ENCODE measurements at regions not wholly inside any gene's neighbourhood (a gene's known extent, or its start where the extent isn't known, plus 50 kb on each side); places are given as distances from the start of the nearest gene placed in this dataset.

GRCh38 chr9:119773823-119774222 lies 404.6 kb upstream of the BRINP1 start:
- Histone ChIP-seq H3K4me3 (no peak overlapping the region), H3K9me3 (no peaks in the 10 kb centered on the region), H3K36me3 (no peaks in the 10 kb centered on the region), H3K27me3 (no peaks in the 10 kb centered on the region), H3K27ac (no peak overlapping the region), H3K4me1 (no peaks in the 10 kb centered on the region)
- TF ChIP-seq CTCF (IDR thresholded peaks at IDR 0.05) = no peak
- intact Hi-C loops (cut with DNase I) = no loop called here
- ATAC-seq (no peak), DNase-seq (no peak)

DNA sequence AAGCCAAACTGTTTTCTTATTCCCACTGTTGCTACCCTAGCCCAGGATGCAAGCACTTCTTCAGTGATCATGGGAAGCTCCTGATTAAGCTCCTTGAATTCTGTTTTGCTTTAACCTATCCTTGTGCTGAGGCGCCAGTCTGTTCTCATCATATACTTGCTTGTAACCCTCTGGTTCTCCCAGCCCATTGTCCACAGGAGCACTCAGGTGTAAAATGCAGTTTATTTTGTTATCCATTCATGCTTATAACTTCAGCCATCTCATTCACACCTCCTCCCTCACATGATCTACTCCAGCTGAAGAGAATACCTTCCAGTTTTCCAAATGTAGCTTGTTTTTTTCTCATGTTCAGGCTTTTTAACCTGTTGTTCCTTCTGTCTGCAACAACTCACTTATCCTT lies 402.1 kb upstream of the BRINP1 start:
- H3K9me3 ChIP-seq = no peaks in the 10 kb centered on the region
- intact Hi-C loops (cut with DNase I) = no loop called here
- H3K4me3 ChIP-seq = no peak overlapping the region
- H3K36me3 ChIP-seq = no peaks in the 10 kb centered on the region
- no peaks in the 10 kb centered on the region for H3K27me3 ChIP-seq
- TF ChIP-seq CTCF (IDR thresholded peaks at IDR 0.05) = no peak
- ATAC-seq (no peak), DNase-seq (no peak)
- no peak overlapping the region for H3K27ac ChIP-seq
- no peaks in the 10 kb centered on the region for H3K4me1 ChIP-seq

DNA sequence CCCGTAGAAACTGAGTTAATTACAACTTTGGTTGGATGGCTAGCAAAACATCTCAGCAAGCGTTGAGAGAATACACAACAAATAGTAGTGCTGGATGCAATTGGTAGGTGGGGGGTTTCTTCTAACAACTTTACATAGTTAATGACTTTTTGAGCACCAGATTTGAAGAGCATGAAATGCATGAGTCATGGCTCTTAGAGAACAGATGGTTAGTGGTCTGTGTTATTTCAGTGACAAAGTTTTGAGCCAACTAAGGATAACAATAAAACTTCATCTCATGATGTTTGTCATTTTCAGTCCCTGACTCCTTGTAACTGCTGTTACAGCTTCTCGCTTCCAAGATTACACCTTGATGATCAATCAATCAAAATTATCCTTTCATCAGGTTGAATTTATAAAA lies 399.0 kb upstream of the BRINP1 start:
- no peak for TF ChIP-seq CTCF (IDR thresholded peaks at IDR 0.05)
- Histone ChIP-seq H3K9me3 (no peaks in the 10 kb centered on the region), H3K36me3 (no peaks in the 10 kb centered on the region), H3K4me1 (no peaks in the 10 kb centered on the region), H3K27me3 (no peaks in the 10 kb centered on the region), H3K27ac (no peak overlapping the region), H3K4me3 (no peak overlapping the region)
- no peak for ATAC-seq
- DNase-seq = no peak
- intact Hi-C loops (cut with DNase I) = no loop called here

- Histone ChIP-seq H3K36me3 (no peaks in the 10 kb centered on the region), H3K4me3 (no peak overlapping the region), H3K27me3 (no peaks in the 10 kb centered on the region), H3K27ac (no peak overlapping the region), H3K4me1 (no peaks in the 10 kb centered on the region), H3K9me3 (no peaks in the 10 kb centered on the region)
- no peak for ATAC-seq
- intact Hi-C loops (cut with DNase I) = no loop called here
- no peak for TF ChIP-seq CTCF (IDR thresholded peaks at IDR 0.05)
- no peak for DNase-seq
These were observed 396.5 kb upstream of the BRINP1 start for GRCh38 chr9:119765632-119766175.

DNA sequence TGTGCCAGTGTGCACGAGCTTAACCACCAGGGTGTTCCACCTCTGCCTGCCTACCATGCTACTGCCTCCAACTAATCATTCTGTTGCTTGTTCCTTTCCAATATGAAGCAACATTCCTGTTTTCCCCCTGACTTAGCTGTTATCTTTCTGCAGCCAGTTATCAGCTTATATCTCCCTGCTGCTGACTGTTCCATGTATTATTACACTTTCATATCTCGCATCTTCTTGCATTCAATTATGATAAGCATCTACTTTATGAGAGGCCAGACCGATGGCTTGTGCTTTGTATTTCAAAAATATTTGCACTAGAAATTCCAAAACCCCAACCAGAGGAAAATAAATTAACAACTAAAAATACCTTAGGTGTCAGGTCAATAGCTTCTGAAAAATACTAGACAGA lies 394.0 kb upstream of the BRINP1 start:
- intact Hi-C loops (cut with DNase I) = no loop called here
- H3K4me3 ChIP-seq = no peak overlapping the region
- TF ChIP-seq CTCF (IDR thresholded peaks at IDR 0.05) = no peak
- no peaks in the 10 kb centered on the region for H3K27me3 ChIP-seq
- ATAC-seq (no peak), DNase-seq (no peak)
- H3K27ac ChIP-seq = no peak overlapping the region
- no peaks in the 10 kb centered on the region for H3K9me3 ChIP-seq
- H3K4me1 ChIP-seq = no peaks in the 10 kb centered on the region
- no peaks in the 10 kb centered on the region for H3K36me3 ChIP-seq

DNA sequence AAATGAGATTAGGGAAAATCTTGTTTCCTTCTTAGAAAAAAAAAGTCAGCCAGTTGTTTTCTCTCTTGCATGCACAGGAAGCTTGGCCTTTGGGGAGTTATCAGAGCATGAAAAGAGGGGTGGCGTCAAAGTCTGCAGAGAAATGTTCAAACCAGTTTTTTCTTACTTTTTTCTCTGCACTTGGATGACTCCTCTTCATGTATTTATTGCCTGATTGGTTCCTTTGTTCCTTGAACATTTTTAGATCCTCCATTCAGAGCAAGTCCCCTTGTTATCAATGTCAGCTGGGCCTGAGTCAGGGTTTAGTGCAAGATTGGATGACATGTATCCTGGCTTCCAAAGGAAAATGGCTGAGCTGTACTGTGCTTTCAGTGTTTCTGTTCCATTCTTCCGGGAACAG lies 392.6 kb upstream of the BRINP1 start:
- no peak overlapping the region for H3K27ac ChIP-seq
- no peak for ATAC-seq
- H3K4me3 ChIP-seq = no peak overlapping the region
- H3K36me3 ChIP-seq = no peaks in the 10 kb centered on the region
- H3K4me1 ChIP-seq = no peaks in the 10 kb centered on the region
- DNase-seq = no peak
- no peaks in the 10 kb centered on the region for H3K9me3 ChIP-seq
- intact Hi-C loops (cut with DNase I) = no loop called here
- H3K27me3 ChIP-seq = no peaks in the 10 kb centered on the region
- TF ChIP-seq CTCF (IDR thresholded peaks at IDR 0.05) = no peak
